ENCODE measurements at regions not wholly inside any gene's neighbourhood (a gene's known extent, or its start where the extent isn't known, plus 50 kb on each side); places are given as distances from the start of the nearest gene placed in this dataset.

GRCh38 chr11:23687991-23688390 lies 808.9 kb upstream of the LUZP2 start:
- DNase-seq, result no peak

GRCh38 chr11:23688411-23688810 lies 808.4 kb upstream of the LUZP2 start:
- no peak for DNase-seq

GRCh38 chr11:23688835-23689234 lies 808.0 kb upstream of the LUZP2 start:
- peak; percentile 1 for DNase-seq

GRCh38 chr11:23696688-23697415 lies 800.0 kb upstream of the LUZP2 start:
- DNase-seq, result no peak

- DNase-seq, result no peak
Measured at GRCh38 chr11:23704183-23704582, 792.7 kb upstream of the LUZP2 start.

GRCh38 chr11:23711981-23712380 lies 784.9 kb upstream of the LUZP2 start:
- DNase-seq, result no peak

- no peak for DNase-seq
Measured at GRCh38 chr11:23719016-23719415, 777.8 kb upstream of the LUZP2 start.

GRCh38 chr11:23723861-23724260 lies 773.0 kb upstream of the LUZP2 start:
- no peak for DNase-seq

- no peak for DNase-seq
Measured at GRCh38 chr11:23725752-23726151, 771.1 kb upstream of the LUZP2 start.

GRCh38 chr11:23727387-23727786 lies 769.5 kb upstream of the LUZP2 start:
- DNase-seq, result no peak

- DNase-seq, result no peak
Measured at GRCh38 chr11:23727794-23728193, 769.1 kb upstream of the LUZP2 start.

- DNase-seq, result no peak
Measured at GRCh38 chr11:23729088-23729487, 767.8 kb upstream of the LUZP2 start.

GRCh38 chr11:23730307-23730998 lies 766.4 kb upstream of the LUZP2 start:
- DNase-seq, result no peak

GRCh38 chr11:23732026-23732425 lies 764.8 kb upstream of the LUZP2 start:
- no peak for DNase-seq

- no peak for DNase-seq
Measured at GRCh38 chr11:23746896-23747295, 750.0 kb upstream of the LUZP2 start.

GRCh38 chr11:23749762-23750430 lies 747.0 kb upstream of the LUZP2 start:
- DNase-seq, result no peak

- no peak for DNase-seq
Measured at GRCh38 chr11:23751280-23751679, 745.6 kb upstream of the LUZP2 start.

GRCh38 chr11:23755076-23755475 lies 741.8 kb upstream of the LUZP2 start:
- DNase-seq, result no peak

- no peak for DNase-seq
Measured at GRCh38 chr11:23755769-23756168, 741.1 kb upstream of the LUZP2 start.

- DNase-seq, result no peak
Measured at GRCh38 chr11:23759489-23759888, 737.4 kb upstream of the LUZP2 start.

- no peak for DNase-seq
Measured at GRCh38 chr11:23764286-23764685, 732.6 kb upstream of the LUZP2 start.

- no peak for DNase-seq
Measured at GRCh38 chr11:23765682-23766252, 731.1 kb upstream of the LUZP2 start.

GRCh38 chr11:23767576-23767975 lies 729.3 kb upstream of the LUZP2 start:
- DNase-seq, result no peak

- DNase-seq, result no peak
Measured at GRCh38 chr11:23769214-23769613, 727.6 kb upstream of the LUZP2 start.
